ENCODE measurements at regions not wholly inside any gene's neighbourhood (a gene's known extent, or its start where the extent isn't known, plus 50 kb on each side); places are given as distances from the start of the nearest gene placed in this dataset.
"Not testable (repeated sequence)": the region's sequence is repeated elsewhere in the genome, so short reads cannot be mapped to it uniquely, and the experiment has no call there.

DNA sequence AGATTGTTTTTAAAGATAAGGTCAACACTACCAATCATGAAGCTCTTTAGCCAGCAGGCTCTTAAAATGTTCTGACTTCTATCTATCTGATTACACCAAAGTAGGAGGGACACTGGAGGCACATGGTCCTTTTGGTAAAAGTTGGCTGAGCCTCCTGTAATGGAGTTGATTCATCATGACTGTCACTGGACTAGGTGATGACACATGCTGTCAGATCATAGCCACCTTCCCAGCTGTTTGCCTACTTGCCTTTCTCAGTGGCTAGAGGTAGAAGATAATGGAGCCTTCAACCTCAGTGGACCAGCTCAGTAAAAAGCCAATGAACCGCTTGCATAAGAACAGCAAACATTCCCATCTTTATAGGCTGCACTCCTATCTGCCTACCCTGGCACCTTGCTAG lies 286.7 kb upstream of the TEKT4 start:
- H3K36me3 ChIP-seq (ENCODE audit: control insufficient read depth, insufficient read depth, low read length); H3K4ac ChIP-seq (ENCODE audit: low read depth, low read length); intact Hi-C loops (cut with micrococcal nuclease); H2BK20ac ChIP-seq (ENCODE audit: low read depth, low read length); H2AK9ac ChIP-seq (replicated peaks; ENCODE audit: low read depth, low read length, poor library complexity); H3K4me1 ChIP-seq (ENCODE audit: control insufficient read depth, insufficient read depth, low read length); H3K9ac ChIP-seq (ENCODE audit: low read depth, low read length); BruUV-seq (replicated peaks); H4K20me1 ChIP-seq (ENCODE audit: insufficient read depth, low read length); H3K4me2 ChIP-seq (ENCODE audit: low read depth, low read length); dilution Hi-C loops (cut with HindIII; ENCODE audit: low sequenced_read_pairs, unreplicated experiment); H3K27ac ChIP-seq (ENCODE audit: insufficient read depth, low read length); H3K27me3 ChIP-seq (ENCODE audit: control insufficient read depth, insufficient read depth, low read length); H2BK15ac ChIP-seq (ENCODE audit: low read depth, low read length); ATAC-seq (ENCODE audit: low read depth); CTCF ChIA-PET; H3K18ac ChIP-seq (ENCODE audit: low read depth, low read length); H2AFZ ChIP-seq (replicated peaks; ENCODE audit: low read length, poor library complexity); H2BK120ac ChIP-seq (ENCODE audit: low read depth, low read length); H3K56ac ChIP-seq (ENCODE audit: extremely low read depth, insufficient read depth, low read length); in situ Hi-C loops (cut with MboI; ENCODE audit: low sequenced_read_pairs); H4K5ac ChIP-seq (ENCODE audit: low read depth, low read length); H4K91ac ChIP-seq (ENCODE audit: insufficient read depth, low read depth, low read length); H3K14ac ChIP-seq (replicated peaks; ENCODE audit: low read depth, low read length); H3K9me3 ChIP-seq (ENCODE audit: control insufficient read depth, insufficient read depth, low read length); DNase-seq; H2AK5ac ChIP-seq (ENCODE audit: low read depth, low read length); H3K23ac ChIP-seq (ENCODE audit: low read depth, low read length); H4K8ac ChIP-seq (ENCODE audit: low read depth in 2 of 2, low read length in 2 of 2); POLR2A ChIA-PET (ENCODE audit: unreplicated experiment); H2BK5ac ChIP-seq (ENCODE audit: low read depth, low read length, poor library complexity, severe bottlenecking); H3K79me1 ChIP-seq (ENCODE audit: low read depth in 1 of 2, low read length in 2 of 2); H3K4me3 ChIP-seq (ENCODE audit: insufficient read depth, low read depth, low read length); H3K9me1 ChIP-seq (ENCODE audit: insufficient read depth, low read length): not testable (repeated sequence)
- WGBS, 2 experiments (ENCODE audit: extremely low coverage in 2 of 2, insufficient read length in 1 of 2) = no CpG with 5 or more reads among the region's 1 CpG
